ENCODE measurements at regions not wholly inside any gene's neighbourhood (a gene's known extent, or its start where the extent isn't known, plus 50 kb on each side); places are given as distances from the start of the nearest gene placed in this dataset.
"Not testable (repeated sequence)": the region's sequence is repeated elsewhere in the genome, so short reads cannot be mapped to it uniquely, and the experiment has no call there.

- Mint-ChIP-seq H3K27me3 (ENCODE audit: low read depth) (no peaks in the 10 kb centered on the region), H3K27ac (no peak overlapping the region), H3K4me3 (no peak overlapping the region)
Observed at GRCh38 chr4:186846426-186846825, 122.8 kb upstream of the FAT1 start.

GRCh38 chr4:186847429-186848131, 123.9 kb upstream of the FAT1 start:
- not testable (repeated sequence) for H3K27ac Mint-ChIP-seq; H3K4me1 Mint-ChIP-seq (ENCODE audit: low read depth); H3K36me3 Mint-ChIP-seq (ENCODE audit: low read depth); H3K27me3 Mint-ChIP-seq (ENCODE audit: low read depth); H3K4me3 Mint-ChIP-seq; DNase-seq (ENCODE audit: low spot score)
- H3K9me3 Mint-ChIP-seq = peaks cover 30% of the 10 kb centered on the region

More at GRCh38 chr4:186846426-186846825, 122.8 kb upstream of the FAT1 start:
- H3K36me3 Mint-ChIP-seq (ENCODE audit: low read depth) = no peaks in the 10 kb centered on the region
- H3K4me1 Mint-ChIP-seq (ENCODE audit: low read depth) = no peaks in the 10 kb centered on the region
- peaks cover 30% of the 10 kb centered on the region for H3K9me3 Mint-ChIP-seq
- DNase-seq (ENCODE audit: low spot score) = no peak

DNA sequence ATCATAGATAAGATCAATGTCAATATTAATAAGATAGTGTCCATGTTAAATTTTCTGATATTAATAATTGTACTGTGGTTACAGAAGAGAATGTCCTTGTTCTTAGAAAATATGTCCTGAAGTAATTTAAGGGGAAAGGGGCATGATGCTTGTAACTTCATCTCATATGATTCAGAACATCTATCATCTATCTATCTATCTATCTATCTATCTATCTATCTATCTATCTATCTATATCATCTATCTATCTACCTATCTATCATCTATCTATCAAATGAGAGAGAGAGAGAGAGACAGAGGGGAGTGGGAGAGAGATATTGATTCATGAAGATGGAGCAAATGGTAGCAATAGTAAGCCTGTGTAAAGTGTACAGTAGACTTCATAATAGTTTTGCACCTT, 124.8 kb upstream of the FAT1 start:
- DNase-seq (ENCODE audit: low spot score) = no peak

GRCh38 chr4:186851291-186852072, 127.8 kb upstream of the FAT1 start:
- Mint-ChIP-seq H3K4me1 (ENCODE audit: low read depth) (no peaks in the 10 kb centered on the region), H3K27ac (no peak overlapping the region), H3K27me3 (ENCODE audit: low read depth) (no peaks in the 10 kb centered on the region), H3K36me3 (ENCODE audit: low read depth) (no peaks in the 10 kb centered on the region), H3K9me3 (peaks cover 12% of the 10 kb centered on the region), H3K4me3 (no peak overlapping the region)
- no peak for DNase-seq (ENCODE audit: low spot score)

More for the DNA sequence above, 124.8 kb upstream of the FAT1 start:
- H3K4me3 Mint-ChIP-seq = no peak overlapping the region
- no peak overlapping the region for H3K27ac Mint-ChIP-seq
- H3K4me1 Mint-ChIP-seq (ENCODE audit: low read depth) = no peaks in the 10 kb centered on the region
- no peaks in the 10 kb centered on the region for H3K36me3 Mint-ChIP-seq (ENCODE audit: low read depth)
- H3K9me3 Mint-ChIP-seq = peaks cover 27% of the 10 kb centered on the region
- H3K27me3 Mint-ChIP-seq (ENCODE audit: low read depth) = no peaks in the 10 kb centered on the region

- Mint-ChIP-seq H3K4me1 (ENCODE audit: low read depth) (no peaks in the 10 kb centered on the region), H3K36me3 (ENCODE audit: low read depth) (no peaks in the 10 kb centered on the region), H3K27ac (no peak overlapping the region)
Observed at GRCh38 chr4:186852073-186852420, 128.4 kb upstream of the FAT1 start.

DNA sequence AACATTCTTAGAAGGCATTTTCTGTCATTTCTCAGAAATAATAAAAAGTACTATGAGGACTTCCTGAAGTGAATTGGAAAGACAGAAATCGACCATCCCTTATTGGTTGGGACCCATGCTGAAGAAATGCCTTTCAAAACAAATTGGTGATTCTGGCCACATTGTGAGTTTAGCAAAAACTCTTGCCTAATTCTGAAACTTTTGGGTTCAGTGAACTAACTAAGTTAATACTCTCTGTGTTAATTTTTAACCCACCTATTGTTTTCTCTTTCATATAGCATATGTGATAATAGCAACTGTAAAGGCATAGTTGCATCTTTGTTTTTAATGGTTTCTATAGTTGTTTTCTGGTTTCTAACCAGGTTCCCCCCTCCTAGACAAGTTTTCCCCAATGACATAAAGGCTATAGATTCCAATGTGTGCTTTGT, 129.3 kb upstream of the FAT1 start:
- H3K4me3 Mint-ChIP-seq = no peak overlapping the region
- DNase-seq (ENCODE audit: low spot score) = no peak
- no peak overlapping the region for H3K27ac Mint-ChIP-seq
- H3K4me1 Mint-ChIP-seq (ENCODE audit: low read depth) = no peaks in the 10 kb centered on the region
- H3K36me3 Mint-ChIP-seq (ENCODE audit: low read depth) = no peaks in the 10 kb centered on the region
- no peaks in the 10 kb centered on the region for H3K27me3 Mint-ChIP-seq (ENCODE audit: low read depth)
- peaks cover 4% of the 10 kb centered on the region for H3K9me3 Mint-ChIP-seq

More at GRCh38 chr4:186852073-186852420, 128.4 kb upstream of the FAT1 start:
- Mint-ChIP-seq H3K4me3 (no peak overlapping the region), H3K9me3 (peaks cover 12% of the 10 kb centered on the region), H3K27me3 (ENCODE audit: low read depth) (no peaks in the 10 kb centered on the region)
- no peak for DNase-seq (ENCODE audit: low spot score)

- no peaks in the 10 kb centered on the region for H3K27me3 Mint-ChIP-seq (ENCODE audit: low read depth)
- H3K4me1 Mint-ChIP-seq (ENCODE audit: low read depth) = no peaks in the 10 kb centered on the region
- H3K9me3 Mint-ChIP-seq = peaks cover 4% of the 10 kb centered on the region
- H3K36me3 Mint-ChIP-seq (ENCODE audit: low read depth) = no peaks in the 10 kb centered on the region
- no peak overlapping the region for H3K4me3 Mint-ChIP-seq
- DNase-seq (ENCODE audit: low spot score) = no peak
- H3K27ac Mint-ChIP-seq = no peak overlapping the region
Observed at GRCh38 chr4:186854256-186854655, 130.6 kb upstream of the FAT1 start.

DNA sequence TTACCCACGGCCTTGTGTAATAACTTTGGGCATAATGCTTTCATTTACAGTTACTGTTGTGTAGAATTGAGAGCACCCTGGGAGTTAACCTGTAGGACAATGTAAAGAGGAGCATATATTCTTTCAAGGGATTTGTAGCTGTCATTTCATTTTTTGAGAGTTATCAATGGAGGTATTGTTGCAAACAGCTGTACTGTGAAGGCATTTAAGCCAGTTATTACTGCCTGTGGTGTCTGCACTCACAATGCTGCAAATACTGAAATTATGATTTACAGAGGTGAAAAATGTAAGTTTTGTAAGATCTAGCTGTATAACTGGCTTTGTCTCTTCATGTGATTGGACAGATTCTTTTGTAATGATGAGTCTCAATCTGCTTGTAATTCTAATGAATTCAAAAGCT, 131.5 kb upstream of the FAT1 start:
- peaks cover 4% of the 10 kb centered on the region for H3K9me3 Mint-ChIP-seq

DNA sequence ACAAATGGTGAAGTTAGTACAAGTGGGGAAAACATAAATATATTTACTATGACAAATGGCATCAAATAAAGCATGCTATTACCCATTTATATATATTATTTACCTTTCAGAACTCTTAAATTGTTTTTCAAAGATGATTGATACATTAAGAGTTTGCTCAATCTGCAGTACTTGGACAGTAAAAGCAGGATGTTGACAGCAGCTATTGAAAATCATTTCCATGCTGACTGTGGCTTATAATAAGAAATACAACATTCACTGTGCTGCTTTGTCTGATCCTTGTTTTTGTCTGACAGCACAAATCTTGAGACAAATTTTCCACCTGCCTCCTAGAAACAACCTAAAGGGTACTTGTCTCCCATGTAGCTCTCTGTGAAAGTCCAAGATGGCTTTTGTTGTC, 134.1 kb upstream of the FAT1 start:
- no peak for DNase-seq (ENCODE audit: low spot score)
- Mint-ChIP-seq H3K27me3 (ENCODE audit: low read depth) (no peaks in the 10 kb centered on the region), H3K4me3 (no peak overlapping the region), H3K27ac (no peak overlapping the region), H3K9me3 (peaks cover 6% of the 10 kb centered on the region), H3K36me3 (ENCODE audit: low read depth) (no peaks in the 10 kb centered on the region), H3K4me1 (ENCODE audit: low read depth) (no peaks in the 10 kb centered on the region)

More for the DNA sequence above, 131.5 kb upstream of the FAT1 start:
- DNase-seq (ENCODE audit: low spot score) = no peak
- Mint-ChIP-seq H3K36me3 (ENCODE audit: low read depth) (no peaks in the 10 kb centered on the region), H3K4me1 (ENCODE audit: low read depth) (no peaks in the 10 kb centered on the region), H3K27ac (no peak overlapping the region), H3K27me3 (ENCODE audit: low read depth) (no peaks in the 10 kb centered on the region), H3K4me3 (no peak overlapping the region)

- H3K4me1 Mint-ChIP-seq (ENCODE audit: low read depth) = no peaks in the 10 kb centered on the region
- DNase-seq (ENCODE audit: low spot score) = no peak
- H3K4me3 Mint-ChIP-seq = no peak overlapping the region
- H3K27ac Mint-ChIP-seq = no peak overlapping the region
- H3K9me3 Mint-ChIP-seq = peaks cover 11% of the 10 kb centered on the region
- no peaks in the 10 kb centered on the region for H3K36me3 Mint-ChIP-seq (ENCODE audit: low read depth)
- H3K27me3 Mint-ChIP-seq (ENCODE audit: low read depth) = no peaks in the 10 kb centered on the region
Observed at GRCh38 chr4:186858355-186858754, 134.7 kb upstream of the FAT1 start.

DNA sequence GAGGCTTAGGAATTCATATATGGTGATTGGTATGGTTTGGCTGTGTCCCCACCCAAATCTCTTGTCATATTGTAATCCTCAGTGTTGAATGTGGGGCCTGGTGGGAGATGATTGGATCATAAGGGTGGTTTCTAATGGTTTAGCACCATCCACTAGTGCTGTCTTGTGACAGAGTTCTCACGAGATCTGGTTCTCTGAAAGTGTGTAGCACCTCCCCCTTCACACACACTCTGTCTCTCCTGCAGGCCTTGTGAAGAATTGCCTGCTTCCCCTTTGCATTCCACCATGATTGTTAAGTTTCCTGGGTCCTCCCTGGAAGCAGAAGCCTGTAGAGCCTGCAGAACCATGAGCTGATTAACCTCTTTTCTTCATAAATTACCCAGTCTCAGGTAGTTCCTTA, 135.8 kb upstream of the FAT1 start:
- H3K4me3 Mint-ChIP-seq = no peak overlapping the region
- no peaks in the 10 kb centered on the region for H3K36me3 Mint-ChIP-seq (ENCODE audit: low read depth)
- no peaks in the 10 kb centered on the region for H3K27me3 Mint-ChIP-seq (ENCODE audit: low read depth)
- DNase-seq (ENCODE audit: low spot score) = no peak
- no peaks in the 10 kb centered on the region for H3K4me1 Mint-ChIP-seq (ENCODE audit: low read depth)
- no peak overlapping the region for H3K27ac Mint-ChIP-seq
- H3K9me3 Mint-ChIP-seq = peaks cover 14% of the 10 kb centered on the region

- Mint-ChIP-seq H3K27me3 (ENCODE audit: low read depth) (no peaks in the 10 kb centered on the region), H3K27ac (no peak overlapping the region), H3K4me3 (no peak overlapping the region), H3K36me3 (ENCODE audit: low read depth) (no peaks in the 10 kb centered on the region), H3K9me3 (peaks cover 14% of the 10 kb centered on the region), H3K4me1 (ENCODE audit: low read depth) (no peaks in the 10 kb centered on the region)
- DNase-seq (ENCODE audit: low spot score) = no peak
Observed at GRCh38 chr4:186861317-186861716, 137.7 kb upstream of the FAT1 start.

GRCh38 chr4:186871856-186872255, 148.2 kb upstream of the FAT1 start:
- peaks cover 18% of the 10 kb centered on the region for H3K9me3 Mint-ChIP-seq

DNA sequence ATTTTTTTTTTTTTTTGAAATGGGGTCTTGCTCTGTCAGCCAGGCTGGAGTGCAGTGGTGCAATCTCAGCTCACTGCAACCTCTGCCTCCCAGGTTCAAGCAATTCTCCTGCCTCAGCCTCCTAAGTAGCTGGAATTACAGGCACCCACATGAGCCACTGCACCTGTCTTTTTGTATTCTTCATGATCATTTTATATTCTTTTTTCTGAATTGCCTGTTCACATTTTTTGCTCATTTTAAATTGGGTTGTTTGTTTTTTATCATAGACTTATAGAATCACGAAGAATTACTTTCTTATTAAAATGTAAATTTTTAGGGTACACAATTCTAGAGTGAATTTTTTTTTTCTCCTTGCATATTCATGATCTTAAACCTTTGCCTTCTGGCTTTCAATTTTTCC, 149.4 kb upstream of the FAT1 start:
- DNase-seq (ENCODE audit: low spot score); H3K27ac Mint-ChIP-seq; H3K27me3 Mint-ChIP-seq (ENCODE audit: low read depth); H3K4me3 Mint-ChIP-seq; H3K4me1 Mint-ChIP-seq (ENCODE audit: low read depth); H3K36me3 Mint-ChIP-seq (ENCODE audit: low read depth): not testable (repeated sequence)
- H3K9me3 Mint-ChIP-seq = peaks cover 18% of the 10 kb centered on the region

More at GRCh38 chr4:186871856-186872255, 148.2 kb upstream of the FAT1 start:
- no peaks in the 10 kb centered on the region for H3K36me3 Mint-ChIP-seq (ENCODE audit: low read depth)
- no peak overlapping the region for H3K27ac Mint-ChIP-seq
- no peaks in the 10 kb centered on the region for H3K4me1 Mint-ChIP-seq (ENCODE audit: low read depth)
- no peaks in the 10 kb centered on the region for H3K27me3 Mint-ChIP-seq (ENCODE audit: low read depth)
- no peak for DNase-seq (ENCODE audit: low spot score)
- no peak overlapping the region for H3K4me3 Mint-ChIP-seq

Measured in T-helper 2 cell treated with Interferon-gamma antibody and Interleukin-4, amounts not matched to agents 5 μg/mL and 100 μg/mL, for 36 hours (primary cell).